ENCODE measurements at regions not wholly inside any gene's neighbourhood (a gene's known extent, or its start where the extent isn't known, plus 50 kb on each side); places are given as distances from the start of the nearest gene placed in this dataset.
"Not testable (repeated sequence)": the region's sequence is repeated elsewhere in the genome, so short reads cannot be mapped to it uniquely, and the experiment has no call there.

DNA sequence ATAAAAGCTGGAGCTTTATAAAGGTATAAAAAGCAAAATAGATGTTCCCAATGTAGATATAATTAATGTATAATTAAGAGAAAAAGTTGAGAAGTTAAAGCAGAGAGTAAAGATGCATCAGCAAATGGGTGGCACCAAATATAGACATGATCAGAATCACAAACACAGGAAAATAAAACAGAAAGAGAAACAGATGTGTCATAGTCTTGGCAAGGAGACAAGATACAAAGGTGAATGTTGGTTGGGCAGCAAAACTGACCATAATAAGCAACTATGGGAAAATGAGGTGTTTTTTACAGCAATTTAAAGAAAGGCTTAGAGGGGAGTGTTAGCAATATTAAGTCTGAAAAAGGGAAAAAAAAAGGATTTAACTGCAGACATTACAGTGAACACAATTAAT lies 135.4 kb upstream of the CLEC14A start:
- DNase-seq, result no peak

GRCh38 chr14:38389681-38390080 lies 133.8 kb upstream of the CLEC14A start:
- no peak for DNase-seq

GRCh38 chr14:38387821-38388220 lies 131.9 kb upstream of the CLEC14A start:
- DNase-seq, result no peak

DNA sequence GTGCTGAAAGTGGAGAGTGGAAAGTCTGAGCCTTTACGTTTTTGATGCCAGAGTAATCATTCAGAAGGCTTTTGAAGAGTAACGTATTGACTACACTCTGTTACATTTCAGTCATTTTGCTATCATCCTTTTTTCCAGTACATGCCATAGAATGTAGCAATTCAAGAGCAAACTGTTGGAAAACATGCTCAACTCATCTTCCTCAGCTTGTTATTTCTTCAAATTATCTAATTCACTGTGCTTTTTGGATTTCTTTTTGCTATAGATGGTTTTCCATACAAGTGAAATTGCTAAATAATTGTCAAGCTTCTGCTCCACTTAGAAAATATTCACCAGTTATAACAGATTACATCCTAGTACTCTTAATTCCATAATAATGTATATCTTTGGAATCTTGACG lies 129.9 kb upstream of the CLEC14A start:
- no peak for DNase-seq

DNA sequence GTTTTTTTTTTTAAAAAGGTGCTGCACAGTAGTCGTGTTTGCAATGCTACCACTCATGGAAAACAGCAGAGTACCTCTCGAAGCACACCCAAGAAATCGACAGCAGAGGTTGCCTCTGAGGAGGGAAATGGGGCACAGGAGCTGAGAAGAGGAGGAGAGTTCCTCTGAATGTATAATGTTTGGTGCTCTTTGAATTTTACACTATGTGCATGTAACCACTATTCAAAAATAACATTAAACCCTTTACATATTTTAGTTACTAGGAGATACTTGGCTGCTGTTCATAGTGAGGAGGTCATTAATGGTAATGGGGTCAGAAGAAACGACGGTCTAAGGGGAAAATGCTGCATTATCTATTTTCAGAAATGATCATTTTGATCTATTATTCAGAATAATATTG lies 129.4 kb upstream of the CLEC14A start:
- DNase-seq, result no peak

DNA sequence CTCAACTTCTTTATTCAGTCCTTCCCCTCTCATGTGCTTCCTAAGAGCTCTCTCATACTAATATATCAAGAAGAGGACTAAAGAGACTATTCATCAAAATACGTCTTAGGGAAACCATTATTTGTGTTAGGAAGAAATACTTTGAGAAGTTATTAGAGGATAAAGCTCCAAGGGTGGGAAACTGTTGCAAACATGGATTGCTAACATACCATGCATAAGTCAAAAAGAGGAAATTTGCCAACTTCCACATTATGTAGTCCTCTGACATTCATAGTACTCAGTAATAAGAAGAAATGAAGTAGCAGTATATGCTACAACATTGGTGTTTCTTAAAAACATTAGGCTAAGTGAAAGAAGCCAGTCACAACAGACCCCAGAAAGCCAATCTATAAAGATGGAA lies 128.8 kb upstream of the CLEC14A start:
- DNase-seq, result no peak

DNA sequence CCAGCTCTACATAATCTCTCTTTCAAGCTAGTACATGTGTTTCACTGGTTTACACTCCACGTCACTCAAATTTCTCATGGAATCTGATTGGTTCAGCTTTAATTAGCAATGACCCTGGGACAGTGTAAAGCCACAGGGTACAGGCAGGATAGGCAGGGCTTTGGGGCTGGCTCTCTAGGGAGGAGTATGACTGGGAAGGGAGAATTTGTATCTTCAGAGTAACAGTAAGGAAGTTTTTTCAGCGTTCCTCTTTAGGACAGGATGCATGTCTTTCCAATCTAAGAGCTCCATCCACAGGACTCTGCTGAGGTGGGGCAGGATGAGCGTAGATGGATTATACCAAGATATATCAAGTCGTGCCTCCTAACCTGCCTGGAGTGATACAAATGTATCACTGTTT lies 112.0 kb upstream of the CLEC14A start:
- DNase-seq, result no peak

DNA sequence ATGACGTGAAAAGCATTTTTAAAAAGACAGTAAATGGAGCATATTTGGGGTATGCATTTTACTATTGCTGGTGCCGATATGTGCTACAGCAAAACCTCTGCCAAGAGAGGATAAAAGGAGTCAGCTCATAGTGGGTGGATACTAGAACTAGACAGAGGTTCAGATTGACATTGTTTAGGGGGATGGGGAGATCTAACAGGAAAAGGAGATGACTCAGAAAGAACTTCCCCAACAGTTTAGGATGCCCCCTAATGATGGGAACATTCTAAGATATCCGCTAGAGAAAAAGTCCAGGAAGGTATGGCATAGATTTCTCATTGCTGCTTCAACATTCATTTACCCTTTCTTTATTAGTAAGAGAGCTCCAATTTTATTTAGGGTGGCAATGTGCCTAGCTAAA lies 110.5 kb upstream of the CLEC14A start:
- DNase-seq, result no peak

- DNase-seq, result no peak
These were observed 107.3 kb upstream of the CLEC14A start for GRCh38 chr14:38363217-38363616.

GRCh38 chr14:38357557-38357956 lies 101.7 kb upstream of the CLEC14A start:
- DNase-seq, result no peak

DNA sequence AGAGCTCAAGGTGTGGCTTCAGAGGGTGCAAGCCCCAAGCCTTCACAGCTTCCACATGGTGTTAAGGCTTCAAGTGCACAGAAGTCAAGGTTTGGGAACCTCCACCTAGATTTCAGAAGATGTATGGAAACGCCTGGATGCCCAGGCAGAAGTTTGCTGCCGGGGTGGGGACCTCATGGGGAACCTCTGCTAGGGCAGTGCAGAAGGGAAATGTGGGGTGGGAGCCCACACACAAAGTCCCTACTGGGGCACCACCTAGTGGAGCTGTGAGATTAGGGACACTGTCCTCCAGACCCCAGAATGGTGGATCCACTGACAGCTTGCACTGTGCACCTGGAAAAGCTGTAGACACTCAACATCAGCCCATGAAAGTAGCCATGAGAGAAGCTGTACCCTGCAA lies 99.6 kb upstream of the CLEC14A start:
- DNase-seq, result not testable (repeated sequence)

DNA sequence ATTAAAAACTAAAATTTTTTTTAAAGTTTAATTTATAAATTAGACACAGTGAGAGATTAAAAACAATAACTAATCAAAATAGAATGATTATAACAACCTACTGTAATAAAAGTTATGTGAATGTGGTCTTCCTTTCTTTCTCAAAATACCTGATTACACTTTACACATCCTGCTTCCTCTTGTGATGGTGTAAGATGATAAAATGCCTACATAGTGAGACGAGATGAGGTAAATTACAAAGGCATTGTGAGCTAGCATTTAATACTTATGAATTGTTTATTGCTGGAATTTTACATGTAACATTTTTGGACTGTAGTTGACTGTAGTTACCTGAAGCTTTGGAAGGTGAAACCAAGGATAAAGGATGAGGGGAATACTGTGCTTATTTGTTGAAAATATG lies 94.2 kb upstream of the CLEC14A start:
- DNase-seq, result no peak

- no peak for DNase-seq
These were observed 86.9 kb upstream of the CLEC14A start for GRCh38 chr14:38342803-38343202.

DNA sequence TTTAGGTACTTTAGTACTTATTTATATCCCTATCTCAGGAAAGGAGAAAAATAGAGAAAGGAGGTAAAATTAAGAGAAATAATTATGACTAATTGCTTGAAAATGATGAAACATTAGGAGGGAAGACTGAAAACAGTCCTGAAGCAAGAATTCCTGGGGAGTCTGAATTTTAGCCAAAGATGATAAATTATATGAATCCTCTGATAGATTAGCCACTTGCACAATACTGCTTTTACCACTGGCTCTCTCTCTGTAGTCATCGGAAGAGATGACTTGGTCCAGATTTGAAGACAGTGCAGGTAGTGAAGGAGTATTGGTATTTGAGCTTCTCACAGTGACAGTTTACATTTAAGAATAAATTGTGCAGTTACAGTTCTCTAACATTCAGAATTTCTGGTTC lies 83.8 kb upstream of the CLEC14A start:
- no peak for DNase-seq

GRCh38 chr14:38336298-38336697 lies 80.4 kb upstream of the CLEC14A start:
- no peak for DNase-seq

DNA sequence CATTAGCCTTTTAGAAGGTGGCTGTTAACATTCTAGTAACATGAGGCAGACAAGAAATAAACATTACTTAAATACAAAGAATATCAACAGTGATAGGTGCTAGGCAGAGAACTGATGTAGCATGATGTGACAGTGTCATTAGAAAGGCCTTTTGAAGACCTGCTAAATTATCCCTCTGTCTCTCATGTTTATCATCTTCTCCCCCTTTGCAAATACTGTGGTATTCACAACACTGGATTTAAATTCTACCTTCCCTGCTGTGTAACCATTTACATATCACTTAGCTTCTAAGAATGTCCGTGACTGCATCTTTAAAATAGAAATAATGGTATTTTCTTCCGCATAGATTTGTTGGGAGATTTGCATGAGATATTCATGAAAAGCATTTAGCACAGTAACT lies 74.4 kb upstream of the CLEC14A start:
- DNase-seq, result no peak

GRCh38 chr14:38329246-38329645 lies 73.4 kb upstream of the CLEC14A start:
- DNase-seq, result no peak

DNA sequence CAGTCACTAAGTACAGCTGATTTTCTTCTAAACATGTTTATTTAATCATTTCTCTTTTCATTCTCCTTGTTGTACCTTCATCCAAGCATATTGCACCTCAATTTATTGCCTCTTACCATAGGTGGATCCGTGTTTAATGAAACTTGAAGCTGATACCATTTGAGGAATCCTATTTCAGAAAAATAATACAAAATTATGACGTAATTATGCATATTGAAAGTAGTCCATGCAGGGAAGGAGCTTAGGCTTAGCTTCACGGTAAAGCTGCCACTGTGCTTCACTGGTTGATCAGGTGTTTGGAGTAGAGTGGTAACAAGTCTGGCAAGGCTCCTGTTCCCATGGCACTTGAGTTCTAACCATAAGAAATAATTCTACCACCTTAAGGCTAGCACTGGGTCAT lies 61.0 kb upstream of the CLEC14A start:
- DNase-seq, result no peak

DNA sequence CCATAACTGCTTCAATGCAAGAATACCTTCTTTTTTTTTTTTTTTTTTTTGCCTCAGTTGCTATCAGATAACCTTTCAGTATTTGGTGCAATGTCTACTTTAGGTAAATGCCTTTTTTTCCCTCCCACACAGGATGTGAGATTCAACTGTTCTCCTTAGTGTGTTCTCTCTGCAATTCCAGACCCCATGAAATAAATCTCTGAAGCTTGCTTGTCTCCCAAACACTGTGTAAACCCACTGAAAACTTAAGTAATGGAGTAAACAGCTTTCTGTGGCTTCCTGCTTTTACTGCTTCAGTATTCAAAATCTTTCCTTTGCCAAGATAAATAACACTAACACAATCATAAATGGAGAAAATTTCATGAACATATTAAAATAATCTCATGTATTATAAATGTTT lies 55.8 kb upstream of the CLEC14A start:
- no peak for DNase-seq

DNA sequence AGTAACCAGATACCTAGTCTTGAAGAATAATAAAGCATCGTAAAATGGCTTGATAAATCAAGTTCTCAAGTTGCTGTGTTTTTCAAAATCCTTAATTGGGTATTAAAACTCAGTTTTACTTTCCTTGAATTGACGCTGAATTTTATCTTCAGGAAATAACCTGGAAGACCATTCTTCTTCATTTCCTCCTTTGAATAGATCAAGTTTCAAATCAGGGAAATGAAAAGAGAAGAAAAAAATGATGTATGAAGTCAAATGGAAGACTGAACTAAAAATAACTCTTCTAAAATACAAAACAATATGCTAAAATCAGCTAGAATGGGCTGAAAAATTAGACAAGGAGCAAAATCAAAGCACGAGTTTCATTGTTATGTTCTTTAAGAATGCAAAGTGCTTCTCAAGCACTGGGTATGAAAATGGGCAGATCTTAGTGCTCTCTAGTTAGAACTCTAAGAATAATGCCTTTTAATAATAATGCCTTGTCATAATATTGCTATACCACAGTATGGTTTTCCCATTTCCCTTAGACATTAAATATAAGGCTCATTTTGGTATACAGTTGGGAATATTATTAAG lies 54.6 kb upstream of the CLEC14A start:
- DNase-seq, result no peak

GRCh38 chr14:38309522-38310277 lies 53.8 kb upstream of the CLEC14A start:
- no peak for DNase-seq

Measured in suppressor macrophage (primary cell).